B cell (primary cell): ENCODE measurements at regions not wholly inside any gene's neighbourhood (a gene's known extent, or its start where the extent isn't known, plus 50 kb on each side); places are given as distances from the start of the nearest gene placed in this dataset.

ENCODE experiments used
- ATAC-seq: fragments of 200-7000 bp; cut with Tn5 transposase; one replicate; pipeline ENCODE4 v1.10.0; 2021; ENCODE audit warnings: low read depth, mild to moderate bottlenecking, moderate number of reproducible peaks, moderate library complexity
- CTCF ChIA-PET: fragments of 350-600 bp; sonication (Branson Sonifier 250); formaldehyde crosslinking; loops from one replicate; lab custom pipeline; 2021; ENCODE audit warnings: antibody characterized with exemption, inconsistent platforms; lab: Charles Lee
- POLR2A ChIA-PET: fragments of 350-600 bp; sonication (Branson Sonifier 250); formaldehyde crosslinking; loops from one replicate; lab custom pipeline; 2021; ENCODE audit warnings: antibody characterized with exemption; lab: Charles Lee
- DNase-seq: peaks from one replicate; pipeline ENCODE4 v3.0.0; 2013
- H2AFZ ChIP-seq: 2 replicates; pipeline ENCODE4 v1.6.1; 2012; ENCODE audit warnings: mild to moderate bottlenecking, low read depth, low read length; ENCODE audit not compliant: insufficient read depth, poor library complexity, severe bottlenecking
- H3K27ac ChIP-seq, 2 donors: 1 replicate in 1 of 2; 2 replicates in 1 of 2; pipeline ENCODE4 v1.5.1; 2012 to 2013; ENCODE audit warnings: low read length in 2 of 2, mild to moderate bottlenecking in 2 of 2, moderate library complexity in 1 of 2
- H3K27me3 ChIP-seq, 4 experiments: fragments of 200-600 bp in 1 of 4; sonication (generic) in 1 of 4; replicated peaks in 1 of 4; 1 replicate in 2 of 4; 2 replicates in 2 of 4; pipeline versions ENCODE4 v1.6.1 to v1.7.0; 2013 to 2016; ENCODE audit warnings: low read length in 3 of 4, mild to moderate bottlenecking in 2 of 4, mixed read lengths in 1 of 4, moderate library complexity in 1 of 4; ENCODE audit not compliant: insufficient read depth in 4 of 4, control insufficient read depth in 3 of 4; ENCODE audit errors: control extremely low read depth in 1 of 4
- H3K36me3 ChIP-seq, 2 experiments: replicated peaks in 1 of 2; 1 replicate in 1 of 2; 2 replicates in 1 of 2; pipeline versions ENCODE4 v1.6.1 to v1.7.1; 2013; ENCODE audit warnings: low read length in 1 of 2; ENCODE audit not compliant: insufficient read depth in 2 of 2, control insufficient read depth in 1 of 2; ENCODE audit errors: control extremely low read depth in 1 of 2, extremely low read depth in 1 of 2
- H3K4me1 ChIP-seq, 2 donors: fragments of 200-600 bp in 1 of 2; sonication (generic) in 1 of 2; 1 replicate in 1 of 2; 2 replicates in 1 of 2; pipeline versions ENCODE4 v1.5.1 to v1.6.1; 2013 to 2017; ENCODE audit warnings: low read length in 2 of 2; ENCODE audit not compliant: control insufficient read depth in 2 of 2, insufficient read depth in 2 of 2
- H3K4me2 ChIP-seq: replicated peaks from 2 replicates; pipeline ENCODE3; 2012; ENCODE audit warnings: mild to moderate bottlenecking, low read depth, low read length; ENCODE audit not compliant: poor library complexity, severe bottlenecking
- H3K4me3 ChIP-seq, 5 experiments: fragments of 200-600 bp in 1 of 5; sonication (generic) in 1 of 5; 1 replicate in 3 of 5; 2 replicates in 2 of 5; pipeline versions ENCODE4 v1.5.1 to v1.7.0; 2011 to 2016; ENCODE audit warnings: low read length in 4 of 5, mild to moderate bottlenecking in 4 of 5, low read depth in 2 of 5, control low read depth in 1 of 5, moderate library complexity in 1 of 5; ENCODE audit not compliant: insufficient read depth in 1 of 5; ENCODE audit errors: control extremely low read depth in 1 of 5, extremely low read depth in 1 of 5
- H3K79me2 ChIP-seq: fragments of 200-600 bp; sonication (generic); one replicate; pipeline ENCODE4 v1.6.0; 2016; ENCODE audit warnings: low read length; ENCODE audit not compliant: control insufficient read depth, insufficient read depth
- H3K9ac ChIP-seq: fragments of 200-600 bp; sonication (generic); 2 replicates; pipeline ENCODE4 v1.6.1; 2017; ENCODE audit warnings: mild to moderate bottlenecking, low read length, moderate library complexity
- H3K9me3 ChIP-seq, 3 donors: one replicate each; pipeline versions ENCODE4 v1.6.1 to v1.7.1; 2013; ENCODE audit warnings: low read length in 2 of 3; ENCODE audit not compliant: control insufficient read depth in 2 of 3, insufficient read depth in 1 of 3; ENCODE audit errors: control extremely low read depth in 1 of 3
- H4K20me1 ChIP-seq: 2 replicates; pipeline ENCODE4 v1.6.0; 2012; ENCODE audit warnings: mild to moderate bottlenecking, low read length; ENCODE audit not compliant: insufficient read depth, control insufficient read depth, poor library complexity, severe bottlenecking
- H3K27ac Mint-ChIP-seq: one replicate; pipeline ENCODE4 v1.8.0; 2021; ENCODE audit warnings: mixed read lengths
- H3K27me3 Mint-ChIP-seq: one replicate; pipeline ENCODE4 v1.8.0; 2021; ENCODE audit warnings: mixed read lengths
- H3K4me1 Mint-ChIP-seq: one replicate; pipeline ENCODE4 v1.8.0; 2021; ENCODE audit warnings: mixed read lengths
- H3K4me3 Mint-ChIP-seq: one replicate; pipeline ENCODE4 v1.8.0; 2021; ENCODE audit warnings: mixed read lengths
- H3K9me3 Mint-ChIP-seq: one replicate; pipeline ENCODE4 v1.8.0; 2022; ENCODE audit warnings: mixed read lengths; ENCODE audit not compliant: insufficient read depth
- EZH2 ChIP-seq: IDR thresholded peaks from 2 replicates; pipeline ENCODE4 v1.6.1; 2012; ENCODE audit warnings: borderline replicate concordance, low read depth, mild to moderate bottlenecking, moderate library complexity, low read length; ENCODE audit not compliant: insufficient read depth, poor library complexity, severe bottlenecking
- WGBS: methylation state at CpG from one replicate; pipeline ENCODE4 v1.1.5; 2013; ENCODE audit warnings: missing lambda C conversion rate; ENCODE audit not compliant: insufficient coverage; 5-methylcytosine and 5-hydroxymethylcytosine counted together
- intact Hi-C: fragments of 100-400 bp; cut with micrococcal nuclease; formaldehyde crosslinking; loops from one replicate; pipeline ENCODE4 v1.10.0; 2022
- TF ChIP-seq, protein P1 (sequence below): fragments of 200-600 bp; IDR thresholded peaks from one replicate; pipeline ENCODE4 v1.8.0; 2022; ENCODE audit warnings: antibody characterized with exemption, mild to moderate bottlenecking

DNA sequence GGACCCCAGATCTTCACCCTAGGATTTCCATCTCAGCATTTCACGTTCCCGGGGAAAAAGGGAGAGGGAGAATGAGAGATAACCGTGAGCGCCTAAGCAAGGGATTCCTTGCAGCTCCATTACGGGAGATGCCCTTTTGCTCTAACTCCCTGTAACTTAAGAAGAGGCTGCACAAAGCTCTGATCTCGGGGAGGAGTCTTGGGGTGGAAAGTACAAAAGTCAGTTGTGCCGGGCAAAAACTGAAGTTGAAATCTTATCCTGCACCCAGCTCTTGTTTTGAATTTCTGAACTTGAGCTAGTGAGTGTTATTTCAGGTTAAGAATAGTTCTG is 256.4 kb upstream of the SOX21 start:
- Histone ChIP-seq H3K4me1 (no peaks in the 10 kb centered on the region), H3K27ac (no peak overlapping the region), H3K4me2 (no peak overlapping the region), H3K4me3 (no peak overlapping the region), H3K9ac (no peak overlapping the region), H3K79me2 (no peaks in the 10 kb centered on the region), H3K9me3 (peaks cover 0 to 1% (median 0%) of the 10 kb centered on the region in 3 donors), H3K36me3 (no peaks in the 10 kb centered on the region), H3K27me3 (peaks cover 0 to 19% (median 17%) of the 10 kb centered on the region in 4 experiments), H4K20me1 (no peaks in the 10 kb centered on the region), H2AFZ (no peak overlapping the region)
- ATAC-seq (no peak), DNase-seq (no peak)
- peaks cover 2% of the 10 kb centered on the region for H3K4me1 Mint-ChIP-seq
- CTCF ChIA-PET = no interaction called here
- no peak overlapping the region for H3K4me3 Mint-ChIP-seq
- WGBS = 38% methylated on average over 7 of the region's 7 CpGs
- H3K27ac Mint-ChIP-seq = no peak overlapping the region
- TF ChIP-seq, protein P1, sequence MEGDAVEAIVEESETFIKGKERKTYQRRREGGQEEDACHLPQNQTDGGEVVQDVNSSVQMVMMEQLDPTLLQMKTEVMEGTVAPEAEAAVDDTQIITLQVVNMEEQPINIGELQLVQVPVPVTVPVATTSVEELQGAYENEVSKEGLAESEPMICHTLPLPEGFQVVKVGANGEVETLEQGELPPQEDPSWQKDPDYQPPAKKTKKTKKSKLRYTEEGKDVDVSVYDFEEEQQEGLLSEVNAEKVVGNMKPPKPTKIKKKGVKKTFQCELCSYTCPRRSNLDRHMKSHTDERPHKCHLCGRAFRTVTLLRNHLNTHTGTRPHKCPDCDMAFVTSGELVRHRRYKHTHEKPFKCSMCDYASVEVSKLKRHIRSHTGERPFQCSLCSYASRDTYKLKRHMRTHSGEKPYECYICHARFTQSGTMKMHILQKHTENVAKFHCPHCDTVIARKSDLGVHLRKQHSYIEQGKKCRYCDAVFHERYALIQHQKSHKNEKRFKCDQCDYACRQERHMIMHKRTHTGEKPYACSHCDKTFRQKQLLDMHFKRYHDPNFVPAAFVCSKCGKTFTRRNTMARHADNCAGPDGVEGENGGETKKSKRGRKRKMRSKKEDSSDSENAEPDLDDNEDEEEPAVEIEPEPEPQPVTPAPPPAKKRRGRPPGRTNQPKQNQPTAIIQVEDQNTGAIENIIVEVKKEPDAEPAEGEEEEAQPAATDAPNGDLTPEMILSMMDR = no peak
- TF ChIP-seq EZH2 = no peak
- POLR2A ChIA-PET = no interaction called here
- H3K9me3 Mint-ChIP-seq = no peaks in the 10 kb centered on the region
- H3K27me3 Mint-ChIP-seq = peaks cover 45% of the 10 kb centered on the region
- intact Hi-C loops = no loop called here

DNA sequence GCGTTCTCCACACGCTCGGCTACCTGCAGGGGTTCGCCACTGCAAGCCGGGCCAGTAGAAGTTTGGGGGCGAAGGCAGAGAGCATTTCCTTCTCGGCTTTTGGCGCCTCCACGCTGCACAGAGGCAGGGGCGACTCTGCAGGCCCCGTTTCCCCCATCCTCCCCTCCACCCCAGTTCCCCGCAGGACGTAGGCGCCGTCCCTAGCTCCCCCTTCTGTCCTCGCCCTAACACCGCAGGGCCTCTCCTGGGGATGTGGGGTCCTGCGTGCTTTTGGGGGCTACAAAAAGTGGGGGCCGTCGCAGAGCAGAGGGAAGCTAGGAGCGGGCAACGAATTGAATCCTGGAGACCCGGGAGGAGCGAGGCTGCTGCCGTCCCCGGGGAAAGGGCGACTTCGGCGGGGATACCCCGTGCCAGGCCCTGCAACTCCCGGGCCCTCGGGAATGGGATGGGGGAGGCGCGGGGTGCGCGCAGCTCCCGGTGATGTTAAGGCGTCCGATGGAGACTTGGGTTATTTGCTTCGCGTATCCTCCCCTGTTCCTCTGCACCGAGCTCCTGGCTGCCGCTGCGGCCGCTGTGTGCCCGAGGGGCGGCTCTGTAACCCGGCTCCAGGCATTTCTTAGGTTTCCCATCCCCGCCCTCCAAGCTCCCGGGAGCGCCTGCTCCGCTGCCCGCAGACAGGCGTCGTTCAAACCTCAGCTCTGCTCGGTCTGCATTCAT is 255.9 kb upstream of the SOX21 start:
- H4K20me1 ChIP-seq = no peaks in the 10 kb centered on the region
- no peak for DNase-seq
- no peak overlapping the region for H3K4me3 ChIP-seq
- Mint-ChIP-seq H3K4me3 (no peak overlapping the region), H3K4me1 (peaks cover 2% of the 10 kb centered on the region), H3K27me3 (peaks cover 51% of the 10 kb centered on the region), H3K9me3 (no peaks in the 10 kb centered on the region), H3K27ac (no peak overlapping the region)
- WGBS = 9% methylated on average over 47 of the region's 56 CpGs
- no peaks in the 10 kb centered on the region for H3K4me1 ChIP-seq
- H3K79me2 ChIP-seq = no peaks in the 10 kb centered on the region
- ChIA-PET CTCF (no interaction called here), POLR2A (no interaction called here)
- TF ChIP-seq EZH2 = no peak
- TF ChIP-seq, protein P1 = no peak
- ATAC-seq = no peak
- H2AFZ ChIP-seq = no peak overlapping the region
- no peak overlapping the region for H3K9ac ChIP-seq
- no peak overlapping the region for H3K4me2 ChIP-seq
- no peaks in the 10 kb centered on the region for H3K36me3 ChIP-seq
- H3K9me3 ChIP-seq = peaks cover 0 to 1% (median 0%) of the 10 kb centered on the region in 3 donors
- H3K27ac ChIP-seq = no peak overlapping the region
- peaks cover 0 to 19% (median 17%) of the 10 kb centered on the region in 4 experiments for H3K27me3 ChIP-seq
- intact Hi-C loops = no loop called here
